IMR-90 (cell line): ENCODE measurements at regions not wholly inside any gene's neighbourhood (a gene's known extent, or its start where the extent isn't known, plus 50 kb on each side); places are given as distances from the start of the nearest gene placed in this dataset.

Experiments
- CTCF ChIP-seq: conservative IDR thresholded peaks from 2 replicates; pipeline ENCODE4 v1.5.1; 2012; ENCODE audit warnings: mild to moderate bottlenecking, low read depth, low read length, improper control_type of control experiment
- MAZ ChIP-seq: IDR thresholded peaks from 2 replicates; pipeline ENCODE4 v1.6.1; 2012; ENCODE audit warnings: low read depth, mild to moderate bottlenecking, low read length, improper control_type of control experiment, moderate library complexity, borderline replicate concordance

DNA sequence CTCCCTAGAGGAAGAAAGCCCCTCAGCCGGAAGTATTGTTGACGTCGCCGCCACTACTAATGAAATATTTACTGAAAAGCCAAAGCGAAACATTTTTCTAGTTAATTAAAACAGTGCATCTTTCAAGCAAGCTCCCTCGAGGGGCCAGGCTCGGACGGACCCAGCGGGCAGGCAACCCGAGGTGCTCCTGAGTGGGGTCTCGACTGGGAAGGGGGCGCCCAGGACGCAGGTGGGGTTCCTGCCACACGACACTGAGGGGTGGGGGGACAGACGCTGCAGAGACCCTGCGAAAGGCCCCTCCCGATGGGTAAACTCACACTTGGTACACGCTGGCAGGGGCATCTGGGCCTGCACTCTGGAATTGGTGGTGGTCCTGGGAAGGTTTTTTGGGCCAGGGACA is 72.4 kb upstream of the ADGRA1 start:
- TF ChIP-seq CTCF (no peak), MAZ (no peak)
